ENCODE measurements at regions not wholly inside any gene's neighbourhood (a gene's known extent, or its start where the extent isn't known, plus 50 kb on each side); places are given as distances from the start of the nearest gene placed in this dataset.

- TF ChIP-seq EZH2 (IDR thresholded peaks at IDR 0.05) (no peak), POLR2AphosphoS5 (IDR thresholded peaks at IDR 0.05; ENCODE audit: borderline replicate concordance, low read depth, low read length) (no peak)
Measured at GRCh38 chr11:64429970-64430369, 71.0 kb downstream of the RPS6KA4 start.

Measured in SK-N-MC (cell line).